Activated CD4-positive, alpha-beta memory T cell treated with anti-CD3 and anti-CD28 coated beads, Interleukin-2, amount 10 ng/mL, durations not matched to agents 7 days and 5 days (primary cell): ENCODE measurements at regions not wholly inside any gene's neighbourhood (a gene's known extent, or its start where the extent isn't known, plus 50 kb on each side); places are given as distances from the start of the nearest gene placed in this dataset.

Experiments
- CTCF ChIA-PET: fragments of 350-600 bp; sonication (Branson Sonifier 250); formaldehyde crosslinking; loops from one replicate; lab custom pipeline; 2021; ENCODE audit warnings: antibody characterized with exemption, inconsistent platforms; lab: Charles Lee
- POLR2A ChIA-PET: fragments of 350-600 bp; sonication (Branson Sonifier 250); formaldehyde crosslinking; loops from one replicate; lab custom pipeline; 2021; ENCODE audit warnings: antibody characterized with exemption; lab: Charles Lee
- DNase-seq: peaks from one replicate; pipeline ENCODE4 v3.0.0-alpha.2; 2020
- H3K27ac Mint-ChIP-seq: one replicate; pipeline ENCODE4 v1.8.0; 2021; ENCODE audit warnings: mild to moderate bottlenecking, mixed read lengths
- H3K27me3 Mint-ChIP-seq: one replicate; pipeline ENCODE4 v1.8.0; 2021; ENCODE audit warnings: mixed read lengths
- H3K36me3 Mint-ChIP-seq: one replicate; pipeline ENCODE4 v1.8.0; 2021; ENCODE audit warnings: low read depth, mixed read lengths
- H3K4me1 Mint-ChIP-seq: one replicate; pipeline ENCODE4 v1.8.0; 2021; ENCODE audit warnings: mixed read lengths
- H3K4me3 Mint-ChIP-seq: one replicate; pipeline ENCODE4 v1.8.0; 2021; ENCODE audit warnings: mild to moderate bottlenecking, mixed read lengths
- H3K9me3 Mint-ChIP-seq: one replicate; pipeline ENCODE4 v1.8.0; 2021; ENCODE audit warnings: mixed read lengths

DNA sequence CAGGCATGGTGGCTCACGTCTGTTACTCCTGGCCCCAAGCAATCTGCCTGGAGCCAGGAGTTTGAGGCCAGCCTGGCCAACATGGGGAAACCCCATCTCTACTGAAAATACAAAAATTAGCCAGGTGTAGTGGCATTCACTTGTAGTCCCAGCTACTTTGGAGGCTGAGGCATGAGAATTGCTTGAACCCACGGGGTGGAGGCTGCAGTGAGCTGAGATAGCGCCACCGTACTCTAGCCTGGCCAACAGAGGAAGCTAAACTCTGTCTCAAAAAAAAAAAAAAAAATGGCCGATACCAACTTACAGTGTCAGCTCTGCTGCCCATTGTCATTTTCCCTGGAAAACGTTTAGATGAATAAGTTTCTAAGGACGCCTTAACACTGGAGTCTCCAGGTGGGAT lies 489.9 kb downstream of the TFAP2A start:
- ChIA-PET POLR2A (no interaction called here), CTCF (no interaction called here)
- Mint-ChIP-seq H3K36me3 (no peaks in the 10 kb centered on the region), H3K4me3 (no peak overlapping the region), H3K27ac (no peak overlapping the region), H3K9me3 (peaks cover 2% of the 10 kb centered on the region), H3K27me3 (no peaks in the 10 kb centered on the region), H3K4me1 (no peaks in the 10 kb centered on the region)
- DNase-seq, result no peak

DNA sequence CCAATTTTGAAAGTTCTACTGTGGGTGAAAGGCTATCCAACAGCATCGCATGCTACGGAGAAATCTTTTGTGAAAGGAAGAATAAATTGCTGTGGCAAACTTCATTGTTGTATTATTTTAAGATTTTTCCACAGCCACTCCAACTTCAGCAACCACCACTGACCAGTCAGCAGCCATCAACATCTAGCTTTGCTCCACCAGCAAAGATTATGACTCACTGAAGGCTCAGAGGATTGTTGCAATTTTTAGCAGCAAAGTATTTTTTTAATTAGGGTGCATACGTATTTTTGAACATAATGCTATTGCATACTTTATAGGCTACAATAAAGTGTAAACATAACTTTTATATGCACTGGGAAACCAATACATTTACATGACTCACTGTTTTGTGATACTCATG lies 493.5 kb downstream of the TFAP2A start:
- H3K4me3 Mint-ChIP-seq, result no peak overlapping the region
- POLR2A ChIA-PET, result no interaction called here
- H3K4me1 Mint-ChIP-seq, result no peaks in the 10 kb centered on the region
- H3K36me3 Mint-ChIP-seq, result no peaks in the 10 kb centered on the region
- DNase-seq, result no peak
- no peaks in the 10 kb centered on the region for H3K27me3 Mint-ChIP-seq
- CTCF ChIA-PET, result no interaction called here
- peaks cover 5% of the 10 kb centered on the region for H3K9me3 Mint-ChIP-seq
- H3K27ac Mint-ChIP-seq, result no peak overlapping the region

DNA sequence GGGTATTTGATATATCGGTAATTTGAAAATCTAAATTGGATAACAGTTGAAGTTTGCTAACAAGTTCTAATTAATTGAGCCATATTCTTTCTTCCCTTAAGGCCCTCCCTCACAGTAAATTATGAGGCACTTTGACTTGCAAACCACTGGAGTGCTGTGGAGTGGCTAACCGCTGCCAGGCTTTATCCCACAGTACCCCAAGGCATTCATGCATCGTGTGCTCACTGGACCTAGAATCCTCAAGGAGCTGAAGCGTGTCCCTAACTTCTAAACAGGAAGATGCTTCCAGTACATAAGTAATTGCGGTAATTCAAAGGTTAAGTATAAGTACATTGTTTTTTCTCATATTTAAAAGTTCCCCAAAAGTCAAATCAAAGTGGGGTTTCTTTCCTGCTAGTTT lies 499.9 kb downstream of the TFAP2A start:
- peaks cover 3% of the 10 kb centered on the region for H3K9me3 Mint-ChIP-seq
- ChIA-PET CTCF (no interaction called here), POLR2A (no interaction called here)
- DNase-seq, result no peak
- no peaks in the 10 kb centered on the region for H3K36me3 Mint-ChIP-seq
- H3K27ac Mint-ChIP-seq, result no peak overlapping the region
- H3K27me3 Mint-ChIP-seq, result no peaks in the 10 kb centered on the region
- no peaks in the 10 kb centered on the region for H3K4me1 Mint-ChIP-seq
- no peak overlapping the region for H3K4me3 Mint-ChIP-seq

DNA sequence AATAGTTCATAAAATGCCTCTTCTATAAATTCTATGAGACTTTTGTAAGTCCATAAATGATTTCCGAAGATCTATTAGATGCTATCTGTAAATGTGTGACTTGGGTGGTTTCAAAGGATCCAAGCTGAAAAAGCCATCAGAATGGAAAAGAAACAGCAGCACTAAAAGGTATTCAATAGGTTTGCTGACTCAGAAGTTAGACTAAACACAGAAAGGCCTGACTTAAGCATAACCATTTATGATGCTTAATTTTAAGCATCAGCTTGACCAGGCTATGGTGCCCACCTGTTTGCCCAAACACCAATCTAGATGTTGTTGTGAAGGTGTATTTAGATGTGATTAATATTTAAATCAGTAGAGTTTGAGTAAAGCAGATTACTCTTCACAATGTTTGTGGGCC lies 513.5 kb downstream of the TFAP2A start:
- CTCF ChIA-PET, result no interaction called here
- H3K4me1 Mint-ChIP-seq, result no peaks in the 10 kb centered on the region
- POLR2A ChIA-PET, result no interaction called here
- H3K27ac Mint-ChIP-seq, result no peak overlapping the region
- DNase-seq, result no peak
- H3K4me3 Mint-ChIP-seq, result no peak overlapping the region
- peaks cover 8% of the 10 kb centered on the region for H3K9me3 Mint-ChIP-seq
- H3K27me3 Mint-ChIP-seq, result no peaks in the 10 kb centered on the region
- H3K36me3 Mint-ChIP-seq, result no peaks in the 10 kb centered on the region

DNA sequence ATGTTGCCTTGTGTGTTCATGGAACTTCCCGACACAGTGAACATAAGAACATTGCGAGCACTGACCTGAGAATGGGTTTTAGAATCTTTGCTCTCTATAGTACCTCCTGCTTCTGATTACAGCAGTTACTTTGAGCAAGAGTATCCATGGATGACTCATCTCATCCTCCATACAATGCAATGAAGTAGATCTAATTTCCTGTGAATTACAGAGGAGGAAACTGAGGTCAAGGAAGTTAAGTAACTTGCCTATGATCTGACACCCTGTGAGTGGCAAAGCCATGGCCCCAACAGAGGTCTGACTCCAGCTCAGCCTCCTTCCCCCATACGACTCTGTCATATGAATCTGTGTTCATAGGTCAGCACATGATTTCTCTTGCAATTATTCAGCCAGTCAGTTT lies 518.1 kb downstream of the TFAP2A start:
- Mint-ChIP-seq H3K4me3 (no peak overlapping the region), H3K36me3 (no peaks in the 10 kb centered on the region), H3K27ac (no peak overlapping the region), H3K4me1 (no peaks in the 10 kb centered on the region), H3K9me3 (peaks cover 11% of the 10 kb centered on the region), H3K27me3 (no peaks in the 10 kb centered on the region)
- POLR2A ChIA-PET, result no interaction called here
- no peak for DNase-seq
- CTCF ChIA-PET, result no interaction called here

DNA sequence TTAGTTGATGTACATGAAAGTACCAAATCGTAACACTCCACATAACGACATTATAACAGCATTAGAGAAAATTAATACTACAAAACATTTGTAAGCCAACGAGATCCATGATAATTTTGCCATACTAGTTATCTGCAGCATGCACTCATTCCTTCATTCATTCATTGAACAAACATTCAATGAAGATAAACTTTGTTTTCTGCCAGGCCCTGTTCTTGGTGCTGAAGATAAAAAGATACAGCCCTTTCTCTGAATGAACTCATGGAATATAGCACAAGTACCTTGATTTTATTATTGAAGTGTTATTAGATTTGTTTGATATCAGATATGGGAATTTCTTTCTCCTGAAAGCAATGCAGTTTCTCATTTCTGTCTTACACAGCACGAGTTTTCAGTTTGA lies 524.0 kb downstream of the TFAP2A start:
- no peaks in the 10 kb centered on the region for H3K27me3 Mint-ChIP-seq
- no peaks in the 10 kb centered on the region for H3K4me1 Mint-ChIP-seq
- peaks cover 6% of the 10 kb centered on the region for H3K9me3 Mint-ChIP-seq
- H3K4me3 Mint-ChIP-seq, result no peak overlapping the region
- H3K36me3 Mint-ChIP-seq, result no peaks in the 10 kb centered on the region
- ChIA-PET CTCF (no interaction called here), POLR2A (no interaction called here)
- no peak overlapping the region for H3K27ac Mint-ChIP-seq
- no peak for DNase-seq

DNA sequence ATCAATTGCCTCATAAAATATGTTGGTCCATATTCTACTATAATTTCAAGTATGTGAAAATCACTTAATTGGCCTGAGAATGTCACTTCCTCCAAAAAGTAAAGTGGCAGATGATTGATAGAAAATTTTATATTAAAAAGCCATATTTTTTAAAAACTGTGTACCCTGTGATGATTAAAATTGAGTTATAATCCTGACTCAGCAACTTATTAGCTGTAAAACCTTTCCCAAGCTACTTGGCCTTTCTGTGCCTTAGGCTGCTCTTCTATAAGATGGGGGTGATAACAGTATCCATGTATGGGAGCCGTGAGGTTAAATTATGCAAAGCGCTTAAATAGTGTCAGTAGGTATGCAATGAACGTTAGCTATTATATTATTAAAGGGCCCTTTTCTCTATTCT lies 524.4 kb downstream of the TFAP2A start:
- Mint-ChIP-seq H3K27ac (no peak overlapping the region), H3K36me3 (no peaks in the 10 kb centered on the region), H3K9me3 (peaks cover 6% of the 10 kb centered on the region), H3K4me3 (no peak overlapping the region), H3K27me3 (no peaks in the 10 kb centered on the region), H3K4me1 (no peaks in the 10 kb centered on the region)
- no peak for DNase-seq
- POLR2A ChIA-PET, result no interaction called here
- CTCF ChIA-PET, result no interaction called here

DNA sequence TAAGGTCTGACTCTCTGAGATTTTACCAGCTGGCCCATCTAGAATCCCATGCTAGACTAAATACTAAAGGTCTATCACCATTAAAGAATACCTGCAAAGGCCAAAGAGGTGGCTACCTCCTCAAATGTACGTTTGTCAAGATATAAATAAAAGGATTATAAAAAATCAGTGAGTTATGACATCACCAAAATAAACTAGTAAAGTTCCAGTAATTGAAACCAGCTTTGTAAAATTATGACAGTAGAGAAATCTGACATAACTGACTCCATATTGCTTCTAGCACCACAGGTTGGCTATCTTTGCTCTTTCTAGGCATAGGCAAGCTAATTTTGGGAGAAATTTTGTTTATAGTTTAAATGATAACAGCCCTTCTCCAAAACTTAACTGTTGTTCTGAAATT lies 536.3 kb downstream of the TFAP2A start:
- no peaks in the 10 kb centered on the region for H3K4me1 Mint-ChIP-seq
- ChIA-PET CTCF (no interaction called here), POLR2A (no interaction called here)
- DNase-seq, result no peak
- H3K27ac Mint-ChIP-seq, result no peak overlapping the region
- peaks cover 12% of the 10 kb centered on the region for H3K9me3 Mint-ChIP-seq
- H3K4me3 Mint-ChIP-seq, result no peak overlapping the region
- H3K36me3 Mint-ChIP-seq, result no peaks in the 10 kb centered on the region
- no peaks in the 10 kb centered on the region for H3K27me3 Mint-ChIP-seq

DNA sequence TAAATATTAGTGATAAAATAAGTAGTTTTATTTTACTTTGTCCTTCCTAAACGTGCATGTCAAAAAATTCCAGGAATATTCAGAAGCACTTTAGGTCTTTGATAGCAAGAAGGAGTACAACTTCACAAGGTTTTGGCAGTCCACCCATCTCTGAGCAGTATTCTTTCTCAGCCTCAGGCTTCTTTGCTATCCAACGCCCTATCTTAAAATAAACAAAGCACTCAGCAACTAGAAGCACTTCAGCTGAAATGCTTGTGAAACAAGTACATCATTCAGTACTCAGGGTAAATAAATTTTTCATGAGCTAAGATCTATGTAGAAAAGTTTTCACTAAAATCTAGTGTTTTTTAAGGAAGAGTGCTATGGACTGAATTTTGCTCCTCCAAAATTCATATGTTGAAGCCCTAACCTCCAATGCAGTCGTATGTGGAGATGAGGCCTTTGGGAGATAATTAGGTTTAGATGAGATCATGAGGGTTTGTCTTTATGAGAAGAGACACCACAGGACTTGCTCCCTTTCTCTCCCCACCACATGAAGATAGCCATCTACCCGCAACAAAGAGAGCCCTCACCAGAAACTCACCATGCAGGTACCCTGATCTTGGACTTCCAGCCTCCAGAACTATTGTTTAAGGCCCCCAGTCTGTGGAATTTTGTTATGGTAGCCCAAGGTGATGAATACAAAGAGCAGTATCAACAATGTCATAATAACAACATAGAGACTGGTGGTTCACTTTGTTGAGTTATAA lies 539.1 kb downstream of the TFAP2A start:
- Mint-ChIP-seq H3K4me1 (no peaks in the 10 kb centered on the region), H3K27me3 (no peaks in the 10 kb centered on the region), H3K4me3 (no peak overlapping the region), H3K36me3 (no peaks in the 10 kb centered on the region), H3K9me3 (peaks cover 8% of the 10 kb centered on the region), H3K27ac (no peak overlapping the region)
- CTCF ChIA-PET, result interaction anchor here (0.6 kb wide), 1 partner anchor 373 kb away, joined by 4 read pairs; no protein-coding TSS in a partner anchor
- POLR2A ChIA-PET, result no interaction called here
- DNase-seq, result no peak

DNA sequence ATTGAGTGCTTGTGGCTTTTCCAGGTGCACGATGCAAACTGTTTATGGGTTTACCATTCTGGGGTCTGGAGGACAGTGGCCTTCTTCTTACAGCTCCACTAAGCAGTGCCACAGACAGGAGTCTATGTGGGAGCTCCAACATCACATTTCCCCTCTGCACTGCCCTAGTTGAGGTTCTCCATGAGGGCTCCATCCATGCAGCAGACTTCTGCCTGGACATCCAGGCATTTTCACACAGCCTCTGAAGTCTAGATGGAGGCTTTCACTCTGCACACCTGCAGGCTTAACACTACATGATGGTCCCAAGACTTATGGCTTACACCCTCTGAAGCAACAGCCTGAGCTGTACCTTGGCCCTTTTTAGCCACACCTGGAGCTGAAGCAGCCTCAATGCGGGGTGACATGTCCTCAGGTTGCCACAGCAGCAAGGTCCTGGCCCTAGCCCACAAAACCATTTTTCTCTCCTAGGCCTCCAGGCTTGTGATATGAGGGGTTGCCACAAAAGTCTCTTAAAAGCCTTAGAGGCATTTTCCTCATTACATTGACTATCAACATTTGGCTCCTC lies 552.2 kb downstream of the TFAP2A start:
- H3K4me1 Mint-ChIP-seq, result no peaks in the 10 kb centered on the region
- no peaks in the 10 kb centered on the region for H3K27me3 Mint-ChIP-seq
- DNase-seq, result no peak
- H3K4me3 Mint-ChIP-seq, result no peak overlapping the region
- no peak overlapping the region for H3K27ac Mint-ChIP-seq
- no peaks in the 10 kb centered on the region for H3K36me3 Mint-ChIP-seq
- H3K9me3 Mint-ChIP-seq, result peaks cover 27% of the 10 kb centered on the region
- ChIA-PET CTCF (no interaction called here), POLR2A (no interaction called here)

DNA sequence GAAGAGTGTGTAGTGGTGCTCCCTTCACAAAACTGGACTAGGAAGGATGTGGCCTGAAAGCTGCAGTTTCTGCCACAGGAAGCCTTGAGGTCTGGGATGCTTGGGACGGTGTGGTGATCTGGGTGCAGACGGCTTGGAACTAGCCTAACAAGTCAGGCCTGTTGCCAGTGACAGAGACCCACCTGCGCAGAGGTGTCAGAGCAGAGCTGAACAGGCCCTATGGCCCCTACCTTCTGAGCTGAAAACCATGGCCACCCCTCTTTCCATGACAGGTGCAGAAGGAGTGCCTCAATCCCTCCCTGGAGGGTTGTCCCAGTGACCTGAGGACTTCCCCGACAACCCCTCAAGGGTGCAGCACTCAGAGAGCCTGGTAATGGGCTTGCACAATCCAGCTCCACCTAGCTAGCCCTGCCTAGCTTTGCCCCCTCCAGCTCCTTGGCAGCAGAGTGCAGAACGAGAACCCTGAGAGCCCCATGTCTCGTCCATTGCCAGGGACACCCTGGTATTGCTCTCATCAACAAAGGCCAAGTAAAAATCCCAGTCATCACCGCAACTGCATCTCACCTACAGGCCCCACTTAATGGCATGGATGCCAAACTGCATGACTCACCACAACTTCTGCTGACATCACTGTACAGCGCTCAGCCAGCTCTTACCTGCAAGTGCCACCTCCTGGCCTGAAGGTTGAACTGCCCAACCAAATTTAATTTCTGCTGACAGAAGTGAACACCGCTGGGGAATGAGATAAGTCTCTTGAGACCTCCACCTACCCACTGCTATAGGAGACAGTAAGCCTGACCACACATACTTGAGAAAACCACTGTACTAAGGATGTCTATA lies 563.1 kb downstream of the TFAP2A start:
- no peak overlapping the region for H3K27ac Mint-ChIP-seq
- no peaks in the 10 kb centered on the region for H3K4me1 Mint-ChIP-seq
- POLR2A ChIA-PET, result no interaction called here
- CTCF ChIA-PET, result no interaction called here
- no peak overlapping the region for H3K4me3 Mint-ChIP-seq
- peaks cover 24% of the 10 kb centered on the region for H3K9me3 Mint-ChIP-seq
- no peaks in the 10 kb centered on the region for H3K36me3 Mint-ChIP-seq
- no peak for DNase-seq
- no peaks in the 10 kb centered on the region for H3K27me3 Mint-ChIP-seq

DNA sequence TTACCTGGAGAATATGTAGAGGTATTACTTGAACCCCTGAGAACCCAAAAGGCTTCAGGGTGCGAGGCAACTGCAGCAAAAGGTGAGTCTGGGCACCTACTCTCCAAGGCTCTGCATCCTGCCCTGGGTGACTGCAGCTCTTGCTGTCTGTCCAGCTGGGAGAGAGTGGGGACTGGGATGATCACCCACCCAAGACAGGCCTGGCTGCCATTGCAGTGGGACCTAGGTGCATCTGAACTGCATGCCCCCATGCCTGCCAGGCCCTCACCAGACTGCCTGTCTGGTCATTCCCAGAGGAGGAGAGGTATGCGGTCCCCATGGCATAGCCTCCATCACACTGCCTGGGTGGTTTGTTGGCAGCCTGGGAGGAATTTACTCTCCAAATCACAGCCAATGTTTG lies 563.9 kb downstream of the TFAP2A start:
- Mint-ChIP-seq H3K36me3 (no peaks in the 10 kb centered on the region), H3K4me3 (no peak overlapping the region), H3K27ac (no peak overlapping the region), H3K27me3 (no peaks in the 10 kb centered on the region), H3K4me1 (no peaks in the 10 kb centered on the region), H3K9me3 (peaks cover 26% of the 10 kb centered on the region)
- CTCF ChIA-PET, result no interaction called here
- DNase-seq, result no peak
- POLR2A ChIA-PET, result no interaction called here

DNA sequence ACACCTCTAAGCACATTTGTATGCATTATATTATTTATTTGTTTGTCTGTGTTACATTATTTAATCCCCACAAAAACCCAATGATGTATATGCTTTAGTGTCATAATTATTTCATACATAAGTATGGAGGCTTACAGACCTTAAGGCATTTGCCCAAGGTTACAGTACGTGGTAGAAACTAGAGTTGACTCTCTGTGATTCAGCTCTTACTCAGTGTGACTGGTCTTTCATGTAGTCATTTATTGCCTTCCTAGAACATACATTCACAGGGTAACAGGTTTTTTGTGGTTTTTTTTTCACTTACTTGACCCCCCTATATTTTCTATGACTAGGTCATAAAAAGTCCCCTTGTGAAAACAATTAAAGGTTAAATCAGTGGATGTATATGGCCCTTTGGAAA lies 566.8 kb downstream of the TFAP2A start:
- Mint-ChIP-seq H3K9me3 (peaks cover 21% of the 10 kb centered on the region), H3K4me1 (no peaks in the 10 kb centered on the region), H3K27me3 (no peaks in the 10 kb centered on the region), H3K27ac (no peak overlapping the region), H3K36me3 (no peaks in the 10 kb centered on the region), H3K4me3 (no peak overlapping the region)
- DNase-seq, result no peak
- CTCF ChIA-PET, result no interaction called here
- POLR2A ChIA-PET, result no interaction called here
